GM12875 (cell line): ENCODE measurements at regions not wholly inside any gene's neighbourhood (a gene's known extent, or its start where the extent isn't known, plus 50 kb on each side); places are given as distances from the start of the nearest gene placed in this dataset.
"Not testable (repeated sequence)": the region's sequence is repeated elsewhere in the genome, so short reads cannot be mapped to it uniquely, and the experiment has no call there.

Experiments used
- H3K4me3 ChIP-seq: one replicate; pipeline ENCODE4 v1.5.1; 2011; ENCODE audit warnings: low read depth, low read length, control low read depth
- TF ChIP-seq, protein P1 (sequence below): IDR thresholded peaks from 2 replicates; pipeline ENCODE4 v1.5.1; 2011; ENCODE audit warnings: low read depth, mild to moderate bottlenecking, control low read depth, inconsistent platforms, low read length, moderate library complexity, borderline replicate concordance; ENCODE audit not compliant: insufficient read depth

GRCh38 chr5:124512952-124513632, 233.3 kb downstream of the ZNF608 start:
- no peak overlapping the region for H3K4me3 ChIP-seq
- TF ChIP-seq, protein P1, sequence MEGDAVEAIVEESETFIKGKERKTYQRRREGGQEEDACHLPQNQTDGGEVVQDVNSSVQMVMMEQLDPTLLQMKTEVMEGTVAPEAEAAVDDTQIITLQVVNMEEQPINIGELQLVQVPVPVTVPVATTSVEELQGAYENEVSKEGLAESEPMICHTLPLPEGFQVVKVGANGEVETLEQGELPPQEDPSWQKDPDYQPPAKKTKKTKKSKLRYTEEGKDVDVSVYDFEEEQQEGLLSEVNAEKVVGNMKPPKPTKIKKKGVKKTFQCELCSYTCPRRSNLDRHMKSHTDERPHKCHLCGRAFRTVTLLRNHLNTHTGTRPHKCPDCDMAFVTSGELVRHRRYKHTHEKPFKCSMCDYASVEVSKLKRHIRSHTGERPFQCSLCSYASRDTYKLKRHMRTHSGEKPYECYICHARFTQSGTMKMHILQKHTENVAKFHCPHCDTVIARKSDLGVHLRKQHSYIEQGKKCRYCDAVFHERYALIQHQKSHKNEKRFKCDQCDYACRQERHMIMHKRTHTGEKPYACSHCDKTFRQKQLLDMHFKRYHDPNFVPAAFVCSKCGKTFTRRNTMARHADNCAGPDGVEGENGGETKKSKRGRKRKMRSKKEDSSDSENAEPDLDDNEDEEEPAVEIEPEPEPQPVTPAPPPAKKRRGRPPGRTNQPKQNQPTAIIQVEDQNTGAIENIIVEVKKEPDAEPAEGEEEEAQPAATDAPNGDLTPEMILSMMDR, result no peak

DNA sequence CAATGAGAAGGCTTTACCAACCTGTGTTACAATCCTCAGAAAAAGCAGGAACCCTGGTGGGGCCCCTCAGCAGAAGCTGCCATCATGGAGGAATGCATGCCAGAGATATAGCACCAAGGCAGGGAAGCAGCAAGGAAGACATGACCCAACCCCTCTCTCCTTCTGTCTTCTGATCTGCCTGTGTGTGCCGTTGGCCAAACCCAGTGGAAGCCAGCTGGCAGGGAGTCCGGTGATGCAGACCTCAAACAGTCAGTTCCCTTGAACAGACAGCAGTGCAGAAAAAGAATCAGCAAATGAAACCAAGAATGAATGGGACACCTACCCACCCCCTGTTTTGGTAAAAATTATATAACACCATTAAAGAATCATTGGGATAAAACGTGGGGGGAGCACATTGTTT, 234.2 kb downstream of the ZNF608 start:
- TF ChIP-seq, protein P1, result no peak
- H3K4me3 ChIP-seq, result no peak overlapping the region

- TF ChIP-seq, protein P1, result no peak
- no peak overlapping the region for H3K4me3 ChIP-seq
Measured at GRCh38 chr5:124511791-124512190, 234.6 kb downstream of the ZNF608 start.

- no peak overlapping the region for H3K4me3 ChIP-seq
- TF ChIP-seq, protein P1, result no peak
Measured at GRCh38 chr5:124507688-124508087, 238.8 kb downstream of the ZNF608 start.

- H3K4me3 ChIP-seq, result no peak overlapping the region
- TF ChIP-seq, protein P1, result no peak
Measured at GRCh38 chr5:124504081-124504916, 242.1 kb downstream of the ZNF608 start.

GRCh38 chr5:124502551-124502950, 243.9 kb downstream of the ZNF608 start:
- H3K4me3 ChIP-seq, result no peak overlapping the region
- TF ChIP-seq, protein P1, result no peak

GRCh38 chr5:124499818-124500217, 246.6 kb downstream of the ZNF608 start:
- H3K4me3 ChIP-seq, result not testable (repeated sequence)

- H3K4me3 ChIP-seq, result not testable (repeated sequence)
Measured at GRCh38 chr5:124496968-124497367, 249.5 kb downstream of the ZNF608 start.
